NCI-H1105 (cell line): ENCODE measurements at regions not wholly inside any gene's neighbourhood (a gene's known extent, or its start where the extent isn't known, plus 50 kb on each side); places are given as distances from the start of the nearest gene placed in this dataset.

Source experiments
- DNase-seq: peaks from one replicate; lab custom pipeline; 2025; lab: John Stamatoyannopoulos, UW

- no peak for DNase-seq
Observed at GRCh38 chr14:54090274-54090673, 133.6 kb upstream of the BMP4 start.

GRCh38 chr14:54094765-54095164 lies 138.1 kb upstream of the BMP4 start:
- no peak for DNase-seq

- no peak for DNase-seq
Observed at GRCh38 chr14:54098536-54098935, 141.9 kb upstream of the BMP4 start.

- DNase-seq: no peak
Observed at GRCh38 chr14:54102051-54102456, 145.4 kb upstream of the BMP4 start.

- no peak for DNase-seq
Observed at GRCh38 chr14:54102530-54102929, 145.9 kb upstream of the BMP4 start.

GRCh38 chr14:54104601-54105145 lies 148.0 kb upstream of the BMP4 start:
- no peak for DNase-seq

- no peak for DNase-seq
Observed at GRCh38 chr14:54105406-54105805, 148.8 kb upstream of the BMP4 start.

GRCh38 chr14:54105898-54106297 lies 149.3 kb upstream of the BMP4 start:
- no peak for DNase-seq

- no peak for DNase-seq
Observed at GRCh38 chr14:54106661-54107377, 150.2 kb upstream of the BMP4 start.

- DNase-seq: no peak
Observed at GRCh38 chr14:54108481-54109471, 152.2 kb upstream of the BMP4 start.

- no peak for DNase-seq
Observed at GRCh38 chr14:54109521-54110120, 153.0 kb upstream of the BMP4 start.

GRCh38 chr14:54114941-54115340 lies 158.3 kb upstream of the BMP4 start:
- DNase-seq: no peak

GRCh38 chr14:54116198-54116885 lies 159.7 kb upstream of the BMP4 start:
- no peak for DNase-seq

- no peak for DNase-seq
Observed at GRCh38 chr14:54116972-54117371, 160.3 kb upstream of the BMP4 start.

- peak; percentile 12 for DNase-seq
Observed at GRCh38 chr14:54117396-54117795, 160.8 kb upstream of the BMP4 start.

GRCh38 chr14:54117924-54118323 lies 161.3 kb upstream of the BMP4 start:
- DNase-seq: no peak

GRCh38 chr14:54120260-54120659 lies 163.6 kb upstream of the BMP4 start:
- no peak for DNase-seq

GRCh38 chr14:54121466-54122027 lies 164.9 kb upstream of the BMP4 start:
- no peak for DNase-seq

- no peak for DNase-seq
Observed at GRCh38 chr14:54123841-54124240, 167.2 kb upstream of the BMP4 start.

GRCh38 chr14:54125109-54125508 lies 168.5 kb upstream of the BMP4 start:
- DNase-seq: no peak

- DNase-seq: no peak
Observed at GRCh38 chr14:54126947-54127346, 170.3 kb upstream of the BMP4 start.
